ENCODE measurements at regions not wholly inside any gene's neighbourhood (a gene's known extent, or its start where the extent isn't known, plus 50 kb on each side); places are given as distances from the start of the nearest gene placed in this dataset.
"Not testable (repeated sequence)": the region's sequence is repeated elsewhere in the genome, so short reads cannot be mapped to it uniquely, and the experiment has no call there.

DNA sequence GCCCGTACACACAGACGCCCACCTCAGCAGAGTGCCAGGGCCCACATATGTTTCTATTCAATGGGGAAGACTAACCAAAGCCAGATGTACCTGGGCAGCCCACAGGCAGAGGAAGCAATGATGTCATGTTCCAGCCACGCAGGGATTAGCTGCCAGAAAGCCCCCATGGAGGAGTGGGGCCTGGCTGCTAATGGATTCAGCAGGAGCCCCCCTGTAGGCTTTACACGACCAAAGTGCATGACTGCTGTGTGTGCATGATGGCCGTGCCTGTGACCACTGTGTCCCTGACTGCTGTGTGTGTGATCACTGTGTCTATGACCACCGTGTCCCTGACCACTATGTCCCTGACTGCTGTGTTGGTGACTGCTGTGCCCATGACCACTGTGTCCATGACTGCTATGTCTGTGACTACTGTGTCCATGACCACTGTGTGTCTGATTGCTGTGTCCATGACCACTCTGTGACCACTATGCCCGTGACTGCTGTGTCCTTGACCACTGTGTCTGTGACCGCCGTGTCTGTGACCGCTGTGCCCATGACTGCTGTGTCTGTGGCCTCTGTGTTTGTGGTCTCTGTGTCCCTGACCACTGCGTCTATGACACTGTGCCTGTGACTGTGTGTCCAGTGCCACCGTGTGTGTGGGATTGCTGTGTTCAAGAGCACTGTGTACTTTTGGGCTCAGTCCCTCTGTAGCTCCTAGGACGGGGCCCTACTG lies 409.3 kb downstream of the RPS24 start:
- no peak for DNase-seq

DNA sequence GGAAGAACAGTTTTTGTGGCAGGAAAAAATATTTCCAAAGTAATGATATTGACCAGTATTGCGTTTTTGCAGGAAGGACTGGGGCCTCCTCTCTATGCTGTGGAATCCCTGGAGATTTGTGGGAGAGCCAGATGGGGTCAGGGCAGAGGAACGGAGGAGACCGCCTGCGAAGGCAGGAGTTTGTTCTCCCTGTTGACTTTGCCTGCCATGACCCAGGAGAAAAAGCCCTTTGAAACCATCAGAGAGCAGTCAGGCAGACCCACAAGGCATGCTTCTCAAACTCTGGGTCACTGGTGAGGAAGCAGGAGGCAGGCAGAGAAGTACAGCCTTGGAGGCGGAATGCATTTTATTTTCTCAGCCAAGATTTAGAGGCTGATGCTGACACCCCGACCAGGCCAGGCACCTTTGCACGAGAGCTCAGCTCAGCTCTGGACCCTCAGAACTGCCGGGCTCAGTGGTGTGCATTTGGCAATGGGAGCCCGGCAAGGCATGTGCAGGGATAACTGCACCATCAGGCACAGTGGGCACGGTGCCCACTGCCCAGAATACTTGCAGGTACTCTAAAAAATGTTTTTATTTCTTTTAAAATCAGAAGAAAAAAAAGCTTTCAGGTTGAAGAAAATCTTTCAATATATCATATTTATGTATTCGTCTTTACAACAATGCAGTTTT lies 410.4 kb downstream of the RPS24 start:
- DNase-seq = no peak

DNA sequence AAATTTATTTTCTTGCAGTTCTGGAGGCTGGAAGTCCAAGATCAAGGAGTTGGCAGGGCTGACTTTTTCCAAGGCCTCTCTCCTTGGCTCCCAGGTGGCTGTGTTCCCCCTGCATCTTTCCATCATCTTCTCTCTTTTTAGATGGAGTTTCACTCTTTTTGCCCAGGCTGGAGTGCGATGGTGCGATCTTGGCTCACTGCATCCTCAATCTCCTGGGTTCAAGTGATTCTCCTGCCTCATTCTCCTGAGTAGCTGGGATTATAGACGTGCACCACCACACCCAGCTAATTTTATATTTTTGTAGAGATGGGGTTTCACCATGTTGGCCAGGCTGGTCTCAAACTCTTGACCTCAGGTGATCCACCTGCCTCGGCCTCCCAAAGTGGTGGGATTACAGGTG lies 411.1 kb downstream of the RPS24 start:
- not testable (repeated sequence) for DNase-seq

DNA sequence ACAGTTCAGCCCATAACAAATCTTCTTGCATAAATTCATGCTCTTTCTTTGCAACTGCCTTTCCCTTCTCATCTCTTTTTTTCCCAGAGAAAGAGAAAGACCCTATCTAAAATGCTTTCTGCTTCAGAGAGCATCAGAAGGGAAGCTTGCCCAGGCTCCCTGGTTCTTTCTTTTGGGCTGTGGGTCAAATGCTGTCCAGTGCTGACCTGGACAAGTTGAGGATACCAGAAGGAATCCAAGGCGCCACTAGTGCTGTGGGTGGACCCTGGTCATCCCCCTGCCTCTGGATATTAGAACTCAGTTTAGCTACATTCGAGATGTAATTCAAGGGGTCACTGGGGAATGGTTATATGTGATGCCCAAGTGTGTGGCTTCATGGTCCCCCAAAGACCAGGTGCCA lies 411.6 kb downstream of the RPS24 start:
- DNase-seq = no peak

DNA sequence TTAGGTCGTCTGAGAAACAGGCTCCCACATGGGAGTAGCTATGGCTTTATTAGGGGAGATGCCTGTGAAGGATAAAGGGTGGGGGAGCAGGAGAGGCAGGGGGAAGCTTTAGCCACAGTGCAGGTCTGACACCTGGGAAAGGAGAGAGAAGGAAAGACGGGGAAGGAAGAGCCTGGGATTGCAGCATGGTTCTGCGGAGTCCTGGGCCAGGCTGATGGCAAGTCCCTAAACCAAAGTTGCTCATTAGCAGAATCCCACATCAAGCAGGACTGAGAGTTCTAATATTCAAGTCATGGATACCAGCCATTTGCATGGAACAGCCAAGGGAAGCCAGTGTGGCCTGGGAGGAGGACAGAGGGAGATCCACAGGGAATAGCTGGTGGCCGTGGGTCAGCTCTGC lies 414.8 kb downstream of the RPS24 start:
- no peak for DNase-seq

DNA sequence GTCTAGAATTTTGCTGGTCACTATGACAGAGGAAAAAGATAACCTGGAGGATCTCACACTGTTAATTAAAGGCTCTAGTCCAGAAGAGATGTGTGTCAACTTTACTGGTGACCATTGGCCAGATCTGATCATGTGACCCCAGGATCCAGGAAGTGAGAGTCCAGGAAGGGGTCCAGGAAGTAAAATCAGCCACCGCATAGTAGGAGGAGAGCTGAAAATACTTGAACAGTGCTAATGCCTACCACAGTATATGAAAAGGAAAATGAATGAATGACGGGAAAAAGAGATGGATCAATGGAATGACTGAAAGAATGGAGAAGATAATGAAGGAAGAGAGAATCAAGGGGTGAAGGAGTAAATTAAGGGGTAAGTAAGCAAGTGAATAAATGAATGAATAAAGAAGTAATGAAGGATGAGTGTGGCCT lies 415.3 kb downstream of the RPS24 start:
- DNase-seq = no peak

DNA sequence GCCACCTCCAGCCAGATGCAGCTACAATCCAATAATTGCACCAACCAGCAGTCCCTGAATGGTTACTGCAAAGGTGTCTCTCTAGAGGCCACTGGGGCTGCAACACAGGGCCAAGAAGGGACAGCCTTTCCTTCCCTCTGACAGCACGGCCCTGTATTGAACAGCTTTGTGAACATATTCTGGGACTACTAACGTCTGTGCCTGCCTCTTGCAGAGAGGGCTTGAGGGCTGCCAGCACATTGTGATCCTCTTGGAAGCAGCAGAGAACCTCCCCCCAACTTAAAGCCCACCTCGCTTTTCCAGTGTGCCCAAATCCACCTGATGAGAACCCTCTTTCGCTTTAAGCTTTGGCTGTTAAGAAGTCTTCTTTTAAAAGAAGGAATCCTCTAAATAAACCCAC lies 415.9 kb downstream of the RPS24 start:
- no peak for DNase-seq

DNA sequence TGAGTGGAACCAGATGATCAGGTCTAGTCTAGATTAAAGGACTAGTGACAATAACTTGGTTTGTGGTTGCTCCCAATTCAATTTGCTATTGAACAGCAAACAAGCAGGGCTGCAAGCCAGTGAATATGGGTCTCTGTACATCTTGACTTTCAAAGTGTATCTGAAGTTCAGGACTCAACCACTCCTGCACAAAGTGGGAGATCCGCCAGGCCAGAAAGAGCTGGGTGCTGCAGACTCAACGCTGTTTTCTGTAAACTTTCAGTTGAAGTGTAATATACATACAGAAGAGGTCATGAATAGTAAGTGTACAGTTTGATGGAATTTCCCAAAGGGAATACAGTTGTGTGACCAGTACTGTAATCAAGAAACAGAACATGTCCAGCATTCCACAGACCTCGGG lies 416.6 kb downstream of the RPS24 start:
- DNase-seq = no peak

DNA sequence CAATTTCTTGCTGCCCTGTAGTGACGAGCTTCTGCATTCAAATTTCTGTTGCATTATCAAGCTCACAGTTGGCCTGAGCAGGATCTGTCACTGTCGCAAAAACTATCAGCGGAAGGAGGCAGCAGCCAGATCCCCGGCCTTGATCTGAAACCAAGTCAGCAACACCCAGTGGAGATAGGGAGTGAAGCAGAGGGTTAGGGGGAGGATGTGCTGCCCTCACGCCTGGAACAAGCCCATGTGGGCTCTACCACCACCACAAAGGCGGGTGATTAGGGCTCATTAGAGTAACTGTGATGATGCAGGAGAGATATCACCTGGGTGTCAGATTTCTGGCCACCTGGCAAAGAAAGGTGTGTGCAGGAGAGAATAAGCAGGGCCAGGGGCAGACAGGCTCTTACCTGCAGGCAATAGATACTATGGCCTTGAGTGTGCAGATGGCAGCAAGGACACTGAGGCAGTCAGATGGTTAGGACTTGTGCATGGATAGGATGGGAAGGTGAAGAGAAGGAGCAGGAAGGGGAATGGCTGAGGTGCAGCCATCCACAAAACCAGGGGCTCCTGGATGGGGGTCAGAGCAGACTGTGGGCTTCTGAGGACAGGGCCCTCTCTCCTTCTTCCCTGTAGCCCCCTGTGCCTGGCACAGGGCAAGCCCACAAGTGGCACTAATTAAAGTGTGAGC lies 417.3 kb downstream of the RPS24 start:
- DNase-seq = no peak

DNA sequence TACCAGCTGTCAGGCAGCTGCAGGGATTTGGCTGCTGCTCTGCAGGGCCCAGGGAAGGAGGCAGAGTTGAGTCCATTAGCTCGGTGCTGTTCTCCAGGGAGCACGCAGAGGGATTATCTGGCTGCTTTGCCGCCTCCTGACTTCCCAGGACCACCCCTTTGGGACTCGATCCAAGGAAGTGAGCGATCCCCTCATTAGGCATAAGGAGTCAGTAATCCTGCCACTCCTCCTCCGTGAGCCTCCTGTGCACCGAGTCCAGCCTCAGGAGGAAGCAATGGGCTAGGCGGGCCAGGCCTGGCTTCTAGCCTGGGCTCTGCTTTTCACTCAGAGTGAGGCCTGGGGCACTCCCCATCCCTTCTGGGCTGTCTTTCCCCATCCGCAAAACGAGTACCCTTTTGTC lies 417.9 kb downstream of the RPS24 start:
- no peak for DNase-seq

DNA sequence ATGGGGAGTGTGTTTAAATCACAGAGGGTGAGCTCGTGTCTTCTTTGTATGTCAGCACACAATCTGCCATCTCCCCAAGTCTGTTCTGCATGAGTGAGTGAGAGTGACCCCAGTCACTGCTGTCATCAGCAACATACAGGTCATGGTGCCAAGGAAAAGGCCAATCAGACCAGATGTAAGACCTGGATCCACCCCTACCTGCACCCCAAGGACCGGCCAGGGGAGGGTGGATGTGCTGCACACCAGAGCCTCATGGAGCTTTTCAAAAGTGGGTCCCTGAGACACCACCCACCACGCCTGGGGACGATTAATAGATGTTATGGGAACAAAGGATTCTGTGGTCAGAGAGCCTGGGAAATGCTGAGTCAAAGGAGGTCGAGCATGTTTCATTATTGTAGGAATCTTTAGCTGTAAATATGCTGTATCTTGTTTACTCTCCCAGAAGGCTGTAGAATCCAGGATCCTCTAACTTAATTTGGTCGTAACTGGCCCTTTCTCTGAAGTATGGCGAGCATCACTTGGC lies 420.5 kb downstream of the RPS24 start:
- no peak for DNase-seq

DNA sequence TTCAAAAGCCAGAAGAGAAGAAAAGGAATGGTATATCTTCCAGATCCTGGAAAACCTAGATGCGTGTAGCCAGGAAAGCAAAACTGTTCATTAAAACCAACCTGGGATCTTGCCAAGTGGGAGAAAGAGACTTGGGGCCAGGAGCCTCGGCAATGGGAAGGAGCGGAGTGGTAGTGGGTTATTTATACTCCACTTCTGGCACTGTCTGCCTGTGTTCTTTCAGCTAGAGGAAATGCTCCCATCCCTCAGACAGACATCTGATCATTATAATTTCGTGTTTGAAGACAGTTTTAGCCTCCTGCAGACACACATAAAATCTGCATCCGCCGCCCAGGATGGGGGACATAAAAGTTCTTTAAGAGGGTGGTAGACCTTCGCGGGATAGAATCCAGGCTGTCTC lies 421.6 kb downstream of the RPS24 start:
- DNase-seq = no peak

DNA sequence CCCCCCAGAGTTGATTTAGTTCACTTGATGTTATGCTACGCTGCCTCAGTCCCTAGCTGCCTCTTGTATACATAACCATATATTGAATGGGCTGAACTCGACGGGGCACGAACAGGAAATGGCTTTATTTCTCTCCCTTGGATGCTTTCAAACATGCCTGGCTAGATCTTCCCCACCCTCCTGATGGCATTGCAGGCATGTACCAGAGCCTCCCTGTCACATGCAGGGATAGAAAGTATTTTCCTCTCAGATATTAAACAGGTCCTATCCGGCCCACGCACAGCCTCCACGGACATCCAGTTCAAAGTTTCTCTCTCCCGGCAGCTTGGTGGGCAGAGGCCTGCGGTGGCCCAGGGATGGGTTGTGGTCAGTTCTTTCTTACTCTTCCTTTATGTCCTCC lies 422.1 kb downstream of the RPS24 start:
- no peak for DNase-seq

DNA sequence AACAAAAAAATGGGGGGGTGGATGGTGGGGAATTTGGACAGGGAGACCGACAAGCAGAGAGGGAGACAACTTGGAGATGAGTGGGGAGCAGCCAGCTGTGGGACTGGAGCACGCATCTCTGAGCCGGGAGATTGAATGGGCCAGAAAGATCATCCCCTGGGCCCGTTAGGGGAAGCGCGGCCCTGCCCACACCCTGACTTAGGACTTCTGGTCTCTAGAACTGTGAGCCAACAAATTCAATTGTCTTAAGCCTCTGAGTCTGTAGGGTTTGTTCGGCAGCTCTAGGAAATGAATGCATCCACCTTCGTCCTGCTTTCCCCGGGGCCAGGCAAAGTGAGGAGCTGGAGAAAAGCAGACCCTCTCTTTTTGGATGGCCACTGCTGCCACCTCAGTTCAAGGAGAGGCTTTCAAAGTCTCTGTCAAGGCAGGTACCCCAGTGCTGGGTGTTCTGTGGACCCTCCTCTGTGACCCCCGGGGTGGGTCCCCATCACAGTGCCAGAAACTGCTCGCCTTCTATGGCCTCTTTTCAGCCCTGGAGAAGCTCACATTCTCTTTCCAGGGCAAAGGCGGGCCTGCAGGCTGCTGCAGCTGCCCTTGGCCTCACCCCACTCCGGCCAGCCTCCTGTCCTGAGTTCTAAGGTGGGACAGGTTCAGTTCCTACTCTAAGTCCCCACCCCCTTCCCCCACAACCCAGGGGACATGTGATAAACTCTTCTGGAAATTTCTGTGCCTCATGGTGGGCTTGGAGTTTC lies 423.2 kb downstream of the RPS24 start:
- DNase-seq = no peak

DNA sequence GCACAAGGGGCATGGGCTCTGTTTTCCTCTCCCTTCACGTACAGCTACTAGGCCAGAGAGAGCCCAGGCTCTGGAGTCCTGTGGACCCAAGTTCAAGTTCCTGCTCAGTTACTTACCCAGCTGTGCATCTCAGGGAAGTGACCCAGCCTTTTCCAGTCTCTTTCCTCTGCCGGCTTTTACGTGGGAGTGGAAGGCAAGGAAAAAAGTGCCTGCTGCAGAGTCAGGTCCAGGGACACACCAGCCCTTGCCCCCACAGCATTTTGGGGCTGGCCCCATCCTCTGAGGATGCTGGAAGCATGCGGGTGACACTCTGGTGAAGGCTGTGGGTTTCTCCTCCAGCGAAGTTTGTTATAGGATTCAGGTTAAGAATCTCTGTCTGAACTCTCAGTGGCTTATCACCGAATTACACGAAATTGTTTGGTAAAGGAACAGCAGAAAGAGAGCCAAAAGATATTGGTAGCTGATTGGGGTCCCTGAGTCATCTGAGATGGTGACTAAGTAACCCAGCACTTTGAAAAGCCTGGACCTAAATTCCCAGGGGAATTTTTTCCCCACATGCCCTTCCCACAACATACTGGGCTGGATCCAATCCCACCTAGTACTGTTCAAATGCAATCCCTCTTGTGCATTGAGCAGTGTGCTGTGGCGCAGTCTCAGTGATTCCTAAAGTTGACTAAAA lies 424.3 kb downstream of the RPS24 start:
- DNase-seq = no peak

DNA sequence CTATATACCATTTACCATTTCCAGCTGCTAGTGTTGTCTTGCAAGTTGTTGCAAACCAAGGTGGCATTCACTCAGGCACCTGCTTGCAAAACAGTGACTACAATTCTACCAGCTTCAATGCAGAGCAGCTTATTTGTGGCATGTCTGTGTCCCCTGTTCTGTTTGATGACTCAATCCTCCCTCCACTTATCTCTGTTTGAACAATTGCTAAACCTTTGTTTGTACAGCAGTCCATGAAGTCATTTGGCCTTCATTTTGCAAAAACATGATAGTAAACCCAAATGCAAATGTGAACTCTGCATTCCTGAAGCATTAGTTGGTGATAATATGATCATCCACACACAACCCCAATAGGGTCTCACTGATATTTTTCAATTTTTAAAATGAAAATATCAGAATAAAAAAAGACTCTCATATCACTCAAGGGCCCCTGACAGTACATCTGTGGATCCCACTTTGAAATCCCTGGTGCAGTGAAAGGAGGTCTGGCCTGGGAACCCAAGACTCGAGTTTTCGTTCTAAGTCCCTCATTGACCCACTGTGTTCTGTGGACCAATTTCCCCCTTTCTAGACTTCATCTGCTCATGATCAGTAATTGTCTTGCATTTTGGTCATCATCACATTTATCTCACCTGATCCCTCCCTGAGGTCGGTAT lies 425.4 kb downstream of the RPS24 start:
- no peak for DNase-seq

DNA sequence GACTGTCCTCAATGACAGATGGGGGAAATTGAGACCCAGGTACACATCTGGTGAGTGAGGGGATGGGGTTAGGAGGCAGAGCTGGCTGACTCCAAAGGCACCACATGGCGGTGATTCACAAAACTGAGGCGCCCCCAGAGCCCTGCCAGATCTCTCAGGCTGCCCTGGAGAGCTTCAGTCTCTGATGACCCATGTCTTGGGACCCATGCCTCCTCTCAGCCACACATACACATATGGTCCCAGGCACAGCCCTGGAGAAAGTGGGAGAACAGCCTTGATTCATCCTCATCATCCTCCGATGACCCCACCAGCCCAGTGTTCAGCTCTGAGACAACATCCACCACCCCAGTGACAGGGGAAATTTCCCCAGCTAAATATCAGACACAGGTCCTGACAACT lies 426.0 kb downstream of the RPS24 start:
- DNase-seq = no peak

DNA sequence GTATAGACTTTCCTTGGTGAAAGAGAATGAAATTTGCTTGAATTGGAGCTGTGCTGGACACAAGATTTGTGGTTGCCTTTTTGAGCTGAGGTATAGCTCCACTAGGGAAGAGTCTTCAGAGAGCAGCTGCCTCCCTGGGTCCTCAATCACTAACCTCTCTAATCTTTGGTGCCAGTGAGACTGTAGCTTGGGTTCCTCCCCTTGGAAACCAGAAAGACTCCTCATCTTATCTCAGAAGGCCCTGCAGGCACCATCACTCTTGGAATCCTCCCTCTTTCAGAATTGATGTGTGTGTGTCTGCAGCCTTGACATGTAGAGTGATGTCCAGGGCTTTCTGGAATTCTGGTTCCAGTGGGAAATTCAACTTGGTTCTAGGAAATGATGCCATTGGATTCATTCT lies 426.5 kb downstream of the RPS24 start:
- DNase-seq = no peak

DNA sequence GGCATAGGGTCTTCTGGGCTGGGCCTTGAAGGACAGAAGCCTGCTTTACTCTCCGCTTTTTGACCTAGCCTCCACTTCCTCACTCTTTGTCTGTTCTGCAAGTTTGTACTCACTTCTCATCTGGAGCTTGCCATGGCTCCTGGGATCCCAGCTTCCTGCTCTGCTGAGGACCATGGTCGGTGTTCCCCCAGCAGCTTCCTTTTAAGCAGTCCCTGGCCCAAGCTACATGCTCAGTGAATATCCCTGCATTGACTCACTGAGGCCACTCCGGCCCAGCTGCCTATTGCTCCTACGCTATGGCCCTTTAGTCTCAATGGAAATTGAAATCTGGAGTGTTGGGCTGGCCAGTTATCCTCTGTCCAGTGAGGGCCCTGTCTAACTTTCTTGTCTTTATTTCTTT lies 427.7 kb downstream of the RPS24 start:
- no peak for DNase-seq

DNA sequence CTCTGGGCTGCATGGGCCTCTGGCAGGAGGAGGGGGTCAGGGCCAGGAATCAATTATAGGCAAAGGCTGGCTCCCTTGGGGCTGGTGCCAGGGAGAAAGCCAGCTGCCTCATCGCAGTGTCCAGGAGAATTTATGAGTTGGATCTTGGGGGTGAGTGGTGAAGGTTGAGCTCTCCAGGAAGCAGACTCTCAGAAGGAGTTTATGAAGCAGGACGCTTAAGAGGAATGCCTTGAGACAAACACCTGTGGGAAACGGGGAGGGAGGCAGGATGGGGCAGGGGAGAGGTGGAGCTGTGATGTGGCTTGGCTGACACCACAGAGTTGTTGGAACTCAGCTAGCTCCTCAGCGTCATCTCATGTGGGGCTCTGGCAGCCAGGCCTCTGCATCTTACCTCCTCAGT lies 428.5 kb downstream of the RPS24 start:
- no peak for DNase-seq

DNA sequence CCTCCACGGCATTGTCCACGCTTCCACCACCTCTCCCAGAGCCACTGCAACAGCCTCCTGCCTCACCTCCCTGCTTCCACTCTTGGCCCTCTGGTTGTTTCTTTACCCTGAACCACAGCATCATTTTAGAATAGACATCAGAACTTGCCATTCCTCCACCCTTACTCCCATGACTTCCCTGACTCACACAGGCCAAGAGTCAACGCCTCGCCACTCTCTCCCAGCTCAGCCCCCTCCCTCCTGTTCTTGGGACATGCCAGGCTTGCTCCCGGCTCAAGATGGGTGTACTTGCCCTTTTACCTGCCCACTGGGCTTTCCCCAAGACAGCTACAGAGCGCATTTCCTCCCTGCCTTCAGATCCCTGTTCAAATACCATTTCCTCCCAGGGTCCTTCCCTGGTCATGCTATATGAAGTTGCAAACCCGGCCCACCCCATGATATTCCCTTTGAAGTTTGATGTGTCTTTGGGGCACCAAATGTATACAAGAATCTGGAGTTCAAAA lies 429.1 kb downstream of the RPS24 start:
- DNase-seq = no peak

All from Kasumi-1 (cell line).